Cardiac septum (tissue), 1 donor: ENCODE measurements at regions not wholly inside any gene's neighbourhood (a gene's known extent, or its start where the extent isn't known, plus 50 kb on each side); places are given as distances from the start of the nearest gene placed in this dataset.
"Not testable (repeated sequence)": the region's sequence is repeated elsewhere in the genome, so short reads cannot be mapped to it uniquely, and the experiment has no call there.

Experiments
- DNase-seq: peaks from one replicate; pipeline ENCODE4 v3.0.0-alpha.2; 2020; ENCODE audit warnings: low spot score
- intact Hi-C: fragments of 100-400 bp; cut with DNase I; formaldehyde crosslinking; loops from one replicate; pipeline ENCODE4 v1.14.0; 2022
- donor health status: DM: no; HTN: no; CAD: no.

DNA sequence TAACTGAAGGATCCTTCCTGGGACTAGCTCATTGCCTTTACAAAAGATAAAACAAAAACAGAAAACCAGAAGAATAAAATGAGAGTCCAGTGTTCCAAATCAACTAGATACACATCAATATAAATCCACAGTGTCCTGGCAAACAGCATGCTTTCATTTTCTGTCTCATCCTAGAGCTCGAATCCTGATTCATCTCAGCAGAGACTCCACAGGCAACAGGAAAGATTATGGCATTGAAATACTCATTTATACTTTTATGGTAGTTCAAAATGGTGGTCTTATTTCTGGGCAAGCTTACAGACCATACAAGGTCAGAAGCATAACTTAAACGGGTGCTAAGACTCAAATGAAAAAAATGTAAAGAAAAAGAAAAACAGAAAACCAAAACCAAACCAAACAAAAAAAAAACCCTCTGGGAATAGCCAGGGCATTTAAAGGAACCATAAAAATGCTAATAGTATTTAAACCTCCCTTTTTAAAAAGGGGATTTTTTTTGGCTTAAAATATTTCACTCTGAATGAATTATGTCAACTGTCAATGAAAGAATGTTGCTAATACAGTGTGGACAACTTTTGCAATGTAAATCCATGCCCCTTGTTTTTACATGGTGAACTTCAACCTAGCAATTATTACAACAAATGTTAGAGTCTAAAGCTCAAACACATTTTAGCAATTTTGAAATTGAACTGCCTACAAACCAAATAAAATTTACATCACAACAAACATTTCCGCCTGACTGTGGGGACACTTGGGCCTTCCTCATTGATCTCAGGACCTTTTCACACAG, 57.9 kb downstream of the GPR101 start:
- intact Hi-C loops: no loop called here
- DNase-seq: no peak

GRCh38 chrX:136967966-136968365, 65.8 kb downstream of the GPR101 start:
- intact Hi-C loops: no loop called here
- DNase-seq: no peak

GRCh38 chrX:136963973-136964372, 69.8 kb downstream of the GPR101 start:
- intact Hi-C loops: no loop called here
- DNase-seq: no peak

DNA sequence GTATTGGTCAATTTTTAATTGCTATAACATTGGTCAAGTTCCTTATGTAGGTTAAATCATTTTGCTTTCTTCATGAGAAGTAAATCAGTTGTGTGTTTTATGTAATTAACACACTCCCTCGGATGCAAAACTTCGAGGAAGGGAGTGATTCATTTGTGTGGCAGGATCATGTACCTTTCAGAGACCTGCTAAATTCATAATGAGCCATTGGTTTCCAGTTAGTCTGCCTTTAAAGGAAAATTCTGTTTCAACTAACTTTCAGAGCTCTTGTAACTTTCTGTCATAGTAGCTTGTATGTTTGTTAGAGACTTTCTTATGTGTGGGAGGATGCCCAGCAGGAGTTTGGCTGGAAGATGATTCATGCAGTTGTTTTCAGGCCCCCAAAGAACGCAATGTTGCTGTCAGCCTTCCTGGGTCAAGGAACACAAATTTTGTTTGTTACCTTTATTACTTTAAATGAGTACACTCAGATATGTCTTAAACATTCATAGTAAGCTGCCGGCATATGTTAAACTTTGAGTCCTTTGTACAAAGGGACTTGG, 72.1 kb downstream of the GPR101 start:
- DNase-seq: no peak
- intact Hi-C loops: no loop called here

DNA sequence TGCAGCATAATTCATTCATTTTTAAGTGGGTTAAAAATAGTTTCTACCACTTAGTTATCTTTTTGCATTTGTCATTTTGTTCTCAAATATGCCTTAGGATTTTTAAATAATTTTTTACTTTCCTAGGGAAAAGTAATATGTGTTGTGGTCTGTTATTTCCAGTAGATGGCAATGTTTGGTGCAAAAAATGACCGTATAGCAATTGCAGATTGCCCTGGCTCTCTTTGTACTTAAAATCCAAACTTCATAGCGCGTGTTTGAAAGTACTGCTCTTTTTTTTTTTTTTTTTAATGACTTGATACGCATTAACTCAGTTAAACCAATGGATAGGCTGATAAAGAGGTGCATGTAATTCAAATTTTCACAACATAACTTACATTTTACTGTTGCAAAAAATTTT, 74.4 kb upstream of the RBMX start:
- DNase-seq: no peak
- intact Hi-C loops: loop anchor here (5.0 to 10.0 kb wide), 2 partner anchors 97 to 240 kb away; no protein-coding TSS in a partner anchor

GRCh38 chrX:136953867-136954787, 73.6 kb upstream of the RBMX start:
- DNase-seq: no peak
- intact Hi-C loops: loop anchor here (5.0 to 10.0 kb wide), 2 partner anchors 98 to 241 kb away; no protein-coding TSS in a partner anchor

- intact Hi-C loops: loop anchor here (5.0 to 10.0 kb wide), 2 partner anchors 102 to 245 kb away; no protein-coding TSS in a partner anchor
- no peak for DNase-seq
These were observed 69.7 kb upstream of the RBMX start for GRCh38 chrX:136950211-136950610.

GRCh38 chrX:136941396-136942337, 61.1 kb upstream of the RBMX start:
- intact Hi-C loops: no loop called here
- DNase-seq: no peak

DNA sequence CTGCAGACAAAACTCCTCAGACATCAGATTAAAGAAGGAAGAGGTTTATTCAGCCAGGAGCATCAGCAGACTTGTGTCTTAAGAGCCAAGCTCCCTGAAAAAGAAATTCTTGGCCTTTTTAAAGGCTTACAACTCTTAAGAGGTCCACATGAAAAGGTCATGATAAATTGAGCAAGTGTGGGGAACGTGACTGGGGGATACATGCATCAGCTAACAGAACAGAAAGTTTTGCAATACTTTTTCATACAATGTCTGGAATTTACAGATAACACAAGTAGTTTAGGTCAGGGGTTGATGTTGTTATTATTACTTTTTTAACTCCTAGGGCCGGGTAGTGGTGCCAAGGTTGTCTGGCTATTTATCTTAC, 55.6 kb upstream of the RBMX start:
- no peak for DNase-seq
- intact Hi-C loops: no loop called here

GRCh38 chrX:136935533-136936182, 55.1 kb upstream of the RBMX start:
- intact Hi-C loops, DNase-seq: not testable (repeated sequence)

DNA sequence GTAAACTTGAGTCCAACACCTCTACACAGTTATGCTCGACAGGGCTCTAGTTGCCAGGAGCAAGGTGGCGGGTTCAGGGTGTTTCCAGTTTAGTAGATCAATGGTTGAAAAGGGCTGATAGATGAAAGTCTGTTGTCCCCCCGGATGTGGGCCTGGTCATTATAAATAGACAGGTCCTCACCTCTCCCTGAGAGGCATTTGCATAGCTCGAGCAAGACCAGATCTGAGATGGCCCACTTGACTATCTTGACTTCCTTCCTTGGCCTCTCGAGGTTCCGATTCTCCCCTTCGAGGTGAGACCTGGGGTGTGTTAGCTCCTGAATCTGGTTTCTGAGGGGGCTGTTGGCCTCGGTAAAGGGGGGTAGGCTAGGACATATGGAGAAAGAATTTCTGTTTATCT, 54.1 kb upstream of the RBMX start:
- intact Hi-C loops, DNase-seq: not testable (repeated sequence)

GRCh38 chrX:136933611-136934145, 53.2 kb upstream of the RBMX start:
- intact Hi-C loops: no loop called here
- DNase-seq: no peak

DNA sequence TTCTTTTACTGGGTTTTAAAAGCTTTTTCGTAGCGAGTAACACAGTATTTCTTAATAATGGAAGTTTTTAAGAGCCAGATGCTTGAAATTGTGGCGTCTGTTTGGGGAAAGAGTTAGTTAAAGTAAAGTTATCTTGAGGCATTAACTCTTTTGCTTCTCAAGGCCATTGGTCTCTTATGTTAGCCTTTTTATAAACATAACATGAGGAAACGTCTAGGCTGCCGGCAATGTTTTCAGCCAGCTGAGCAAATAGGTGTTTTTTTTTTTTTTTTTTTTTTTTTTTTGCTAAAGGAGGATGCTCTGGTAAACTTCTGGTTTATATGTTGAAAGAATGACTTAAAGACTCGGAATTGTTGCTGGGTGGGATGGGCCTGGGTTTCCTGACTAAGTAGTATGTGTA, 51.1 kb upstream of the RBMX start:
- DNase-seq: no peak
- intact Hi-C loops: no loop called here
